Hindlimb muscle (tissue), 1 donor: ENCODE measurements at regions not wholly inside any gene's neighbourhood (a gene's known extent, or its start where the extent isn't known, plus 50 kb on each side); places are given as distances from the start of the nearest gene placed in this dataset.
"Not testable (repeated sequence)": the region's sequence is repeated elsewhere in the genome, so short reads cannot be mapped to it uniquely, and the experiment has no call there.

ENCODE experiments used
- DNase-seq: peaks from one replicate; pipeline ENCODE4 v3.0.0-alpha.2; 2013

- no peak for DNase-seq
Measured at GRCh38 chr1:74818241-74818640, 85.3 kb downstream of the TYW3 start.

- DNase-seq, result no peak
Measured at GRCh38 chr1:74818661-74819456, 85.9 kb downstream of the TYW3 start.

- no peak for DNase-seq
Measured at GRCh38 chr1:74822851-74823401, 90.0 kb downstream of the TYW3 start.

GRCh38 chr1:74824497-74825107 lies 91.7 kb downstream of the TYW3 start:
- no peak for DNase-seq

GRCh38 chr1:74830766-74831165 lies 97.8 kb downstream of the TYW3 start:
- no peak for DNase-seq

GRCh38 chr1:74834261-74834660 lies 101.3 kb downstream of the TYW3 start:
- DNase-seq, result no peak

GRCh38 chr1:74835051-74835450 lies 102.1 kb downstream of the TYW3 start:
- DNase-seq, result no peak

- no peak for DNase-seq
Measured at GRCh38 chr1:74842726-74843125, 109.8 kb downstream of the TYW3 start.

GRCh38 chr1:74847715-74848114 lies 114.8 kb downstream of the TYW3 start:
- DNase-seq, result no peak

GRCh38 chr1:74853756-74854155 lies 120.8 kb downstream of the TYW3 start:
- no peak for DNase-seq

- DNase-seq, result no peak
Measured at GRCh38 chr1:74856174-74856573, 123.2 kb downstream of the TYW3 start.

- no peak for DNase-seq
Measured at GRCh38 chr1:74857676-74858075, 124.7 kb downstream of the TYW3 start.

GRCh38 chr1:74858136-74858535 lies 125.2 kb downstream of the TYW3 start:
- DNase-seq, result no peak

- DNase-seq, result no peak
Measured at GRCh38 chr1:74861867-74862266, 128.9 kb downstream of the TYW3 start.

- DNase-seq, result no peak
Measured at GRCh38 chr1:74869702-74870101, 136.8 kb downstream of the TYW3 start.

- DNase-seq, result not testable (repeated sequence)
Measured at GRCh38 chr1:74877366-74877765, 144.4 kb downstream of the TYW3 start.

GRCh38 chr1:74895411-74895810 lies 162.5 kb downstream of the TYW3 start:
- no peak for DNase-seq

GRCh38 chr1:74908131-74908530 lies 175.2 kb downstream of the TYW3 start:
- DNase-seq, result no peak

- DNase-seq, result no peak
Measured at GRCh38 chr1:74908797-74909196, 175.8 kb downstream of the TYW3 start.

GRCh38 chr1:74913978-74914377 lies 181.0 kb downstream of the TYW3 start:
- DNase-seq, result no peak

GRCh38 chr1:74933500-74933899 lies 200.5 kb downstream of the TYW3 start:
- DNase-seq, result no peak

- DNase-seq, result no peak
Measured at GRCh38 chr1:74935446-74935845, 198.7 kb upstream of the LHX8 start.

GRCh38 chr1:74937176-74937575 lies 197.0 kb upstream of the LHX8 start:
- no peak for DNase-seq

- DNase-seq, result no peak
Measured at GRCh38 chr1:74943046-74943445, 191.1 kb upstream of the LHX8 start.
